ENCODE measurements at regions not wholly inside any gene's neighbourhood (a gene's known extent, or its start where the extent isn't known, plus 50 kb on each side); places are given as distances from the start of the nearest gene placed in this dataset.

DNA sequence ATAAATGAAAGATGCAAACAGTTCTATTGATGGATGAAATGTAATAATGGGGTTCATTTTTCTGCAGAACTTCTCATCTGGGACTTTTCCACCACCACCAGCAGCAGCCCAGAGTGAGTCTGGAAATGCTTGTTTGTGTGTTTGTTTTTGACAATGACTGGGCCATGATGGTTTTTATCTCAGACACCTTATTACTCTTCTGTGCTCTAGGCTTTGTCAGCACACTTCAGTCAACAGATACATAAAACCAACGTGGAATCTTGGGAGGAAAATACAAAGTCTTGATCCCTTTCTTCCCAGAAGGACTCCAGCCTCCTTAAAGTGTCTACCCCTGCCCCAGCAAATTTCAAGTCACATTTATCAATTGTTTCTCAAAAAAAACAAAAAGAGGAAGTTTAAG, 134.0 kb downstream of the MREG start:
- no peak overlapping the region for H3K9ac ChIP-seq (ENCODE audit: low read depth, low read length)
- no peaks in the 10 kb centered on the region for H3K27me3 ChIP-seq (ENCODE audit: control insufficient read depth, insufficient read depth, low read length)
- no peaks in the 10 kb centered on the region for H3K4me1 ChIP-seq (ENCODE audit: control insufficient read depth, insufficient read depth, low read length)
- H3K4me3 ChIP-seq (ENCODE audit: low read depth, low read length), result no peak overlapping the region
- no peaks in the 10 kb centered on the region for H3K9me3 ChIP-seq (ENCODE audit: control insufficient read depth, insufficient read depth, low read length)
- H3K36me3 ChIP-seq (ENCODE audit: control insufficient read depth, insufficient read depth, low read length), result no peaks in the 10 kb centered on the region

DNA sequence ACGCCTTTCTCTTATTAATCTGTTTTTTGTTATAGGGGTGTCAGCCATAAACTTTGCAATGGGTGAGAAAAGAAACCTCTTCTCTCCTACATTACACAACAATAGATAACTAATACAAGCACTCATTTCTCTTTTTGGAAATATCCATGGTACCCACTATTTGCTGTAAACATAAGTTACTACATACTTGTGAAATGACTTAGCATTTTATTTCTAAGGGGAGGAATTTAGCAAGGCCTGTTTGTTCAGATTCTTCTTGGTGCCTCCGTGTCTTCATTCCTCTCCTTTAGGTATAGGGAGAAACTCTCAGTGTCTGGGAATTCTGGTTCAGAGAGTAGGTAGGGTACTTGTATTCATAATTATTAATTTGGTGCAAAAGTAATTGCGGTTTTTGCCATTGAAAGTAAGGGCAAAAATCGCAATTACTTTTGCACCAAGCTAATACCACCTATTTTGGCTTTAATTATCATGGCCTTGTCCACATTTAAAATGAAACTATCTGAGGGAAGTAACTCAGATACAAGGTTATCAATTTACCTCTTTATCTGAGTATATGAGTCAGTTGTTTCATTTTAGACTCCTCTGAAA, 134.8 kb downstream of the MREG start:
- Histone ChIP-seq H3K9me3 (ENCODE audit: control insufficient read depth, insufficient read depth, low read length) (no peaks in the 10 kb centered on the region), H3K36me3 (ENCODE audit: control insufficient read depth, insufficient read depth, low read length) (no peaks in the 10 kb centered on the region), H3K4me1 (ENCODE audit: control insufficient read depth, insufficient read depth, low read length) (no peaks in the 10 kb centered on the region), H3K9ac (ENCODE audit: low read depth, low read length) (no peak overlapping the region), H3K27me3 (ENCODE audit: control insufficient read depth, insufficient read depth, low read length) (no peaks in the 10 kb centered on the region), H3K4me3 (ENCODE audit: low read depth, low read length) (no peak overlapping the region)

DNA sequence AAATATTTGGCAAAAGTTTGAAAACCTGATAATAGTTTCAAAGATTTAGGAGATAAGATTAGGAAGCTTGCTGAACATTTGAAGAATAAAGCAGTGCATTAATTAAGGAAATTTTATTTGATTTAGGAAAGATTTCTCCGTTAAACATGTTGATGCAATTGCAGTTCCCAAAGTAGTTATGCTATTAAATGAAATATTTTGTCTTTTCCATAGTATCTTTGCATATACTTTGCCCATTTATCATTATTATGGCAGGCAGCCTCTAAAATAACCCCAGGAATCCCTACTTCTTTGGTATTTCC, 136.5 kb downstream of the MREG start:
- Histone ChIP-seq H3K4me3 (ENCODE audit: low read depth, low read length) (no peak overlapping the region), H3K27me3 (ENCODE audit: control insufficient read depth, insufficient read depth, low read length) (no peaks in the 10 kb centered on the region), H3K36me3 (ENCODE audit: control insufficient read depth, insufficient read depth, low read length) (no peaks in the 10 kb centered on the region), H3K9ac (ENCODE audit: low read depth, low read length) (no peak overlapping the region), H3K9me3 (ENCODE audit: control insufficient read depth, insufficient read depth, low read length) (no peaks in the 10 kb centered on the region), H3K4me1 (ENCODE audit: control insufficient read depth, insufficient read depth, low read length) (no peaks in the 10 kb centered on the region)

DNA sequence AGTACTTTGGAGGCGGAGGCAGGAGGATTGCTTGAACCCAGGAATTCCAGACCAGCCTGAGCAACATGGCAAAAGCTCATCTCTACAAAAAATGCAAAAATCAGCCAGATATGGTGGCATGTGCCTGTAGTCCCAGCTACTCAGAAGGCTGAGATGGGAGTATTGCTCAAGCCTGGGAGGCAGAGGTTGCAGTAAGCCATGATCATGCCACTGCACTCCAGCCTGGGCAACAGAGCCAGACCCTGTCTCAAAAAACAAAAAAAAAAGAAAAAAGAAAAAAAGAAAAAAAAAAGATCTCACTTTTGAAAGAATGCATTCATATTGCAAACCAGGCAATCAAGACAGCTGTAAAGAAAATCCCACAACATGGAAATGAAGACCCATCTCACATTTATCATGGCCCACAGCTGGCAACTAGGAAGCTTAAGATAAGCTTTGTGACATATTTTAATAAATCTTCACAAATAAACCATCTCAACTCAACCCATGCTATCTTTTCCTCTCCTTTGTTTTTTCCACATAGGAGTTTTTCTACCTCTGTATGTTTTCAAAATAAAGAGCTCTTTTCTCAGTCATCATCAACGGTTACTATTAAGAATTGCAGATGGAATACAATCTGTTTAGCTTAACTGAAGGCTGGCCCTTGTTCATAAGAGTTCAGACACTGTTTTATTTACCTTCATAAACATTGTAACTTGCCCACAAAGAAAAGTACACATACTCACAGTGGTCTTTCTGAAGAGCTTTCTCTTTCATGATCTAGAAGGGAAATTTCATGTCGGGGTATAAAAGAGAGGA, 137.0 kb downstream of the MREG start:
- Histone ChIP-seq H3K4me1 (ENCODE audit: control insufficient read depth, insufficient read depth, low read length) (no peaks in the 10 kb centered on the region), H3K9me3 (ENCODE audit: control insufficient read depth, insufficient read depth, low read length) (no peaks in the 10 kb centered on the region), H3K36me3 (ENCODE audit: control insufficient read depth, insufficient read depth, low read length) (no peaks in the 10 kb centered on the region), H3K4me3 (ENCODE audit: low read depth, low read length) (no peak overlapping the region), H3K27me3 (ENCODE audit: control insufficient read depth, insufficient read depth, low read length) (no peaks in the 10 kb centered on the region), H3K9ac (ENCODE audit: low read depth, low read length) (no peak overlapping the region)

DNA sequence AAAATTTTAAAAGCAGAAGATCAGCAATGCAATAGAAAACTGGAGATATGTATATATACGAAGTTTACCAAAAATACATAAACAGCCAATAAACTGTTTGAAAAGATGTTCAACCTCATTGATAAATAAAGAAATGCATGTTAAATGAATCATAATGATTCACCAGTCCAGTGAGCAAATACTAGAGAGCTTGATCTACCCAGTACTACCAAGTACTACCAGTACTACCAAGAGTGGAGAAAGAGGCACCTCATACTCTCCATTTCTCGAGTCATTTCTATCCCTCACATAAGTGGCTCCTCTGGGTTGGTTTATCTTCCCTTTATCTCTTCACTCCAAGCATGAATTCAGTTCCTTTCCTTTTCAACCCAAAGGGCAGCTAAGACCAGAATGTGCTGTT, 138.9 kb downstream of the MREG start:
- Histone ChIP-seq H3K4me3 (ENCODE audit: low read depth, low read length) (no peak overlapping the region), H3K9me3 (ENCODE audit: control insufficient read depth, insufficient read depth, low read length) (no peaks in the 10 kb centered on the region), H3K9ac (ENCODE audit: low read depth, low read length) (no peak overlapping the region), H3K4me1 (ENCODE audit: control insufficient read depth, insufficient read depth, low read length) (no peaks in the 10 kb centered on the region), H3K27me3 (ENCODE audit: control insufficient read depth, insufficient read depth, low read length) (no peaks in the 10 kb centered on the region), H3K36me3 (ENCODE audit: control insufficient read depth, insufficient read depth, low read length) (no peaks in the 10 kb centered on the region)

DNA sequence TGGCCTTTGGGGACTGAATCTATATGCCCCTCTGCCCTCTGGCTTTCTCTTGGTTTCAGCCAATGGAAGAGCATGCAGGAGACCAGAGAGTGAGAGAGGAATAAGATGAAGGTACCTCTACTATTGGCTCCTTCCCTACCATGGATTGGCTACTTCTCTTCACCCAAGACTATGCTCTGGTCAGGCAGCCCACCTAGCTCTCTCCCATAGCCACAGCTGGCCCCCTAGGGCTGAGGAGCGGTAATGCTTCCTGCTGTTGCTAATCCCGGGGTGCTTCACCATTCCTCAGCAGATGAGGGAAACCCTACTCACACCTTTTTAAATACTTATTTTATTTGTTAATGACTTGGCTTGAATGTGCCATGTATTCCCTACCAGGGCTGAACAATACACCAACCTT, 142.4 kb downstream of the MREG start:
- H3K27me3 ChIP-seq (ENCODE audit: control insufficient read depth, insufficient read depth, low read length), result no peaks in the 10 kb centered on the region
- H3K9me3 ChIP-seq (ENCODE audit: control insufficient read depth, insufficient read depth, low read length), result no peaks in the 10 kb centered on the region
- H3K36me3 ChIP-seq (ENCODE audit: control insufficient read depth, insufficient read depth, low read length), result no peaks in the 10 kb centered on the region
- no peaks in the 10 kb centered on the region for H3K4me1 ChIP-seq (ENCODE audit: control insufficient read depth, insufficient read depth, low read length)
- no peak overlapping the region for H3K9ac ChIP-seq (ENCODE audit: low read depth, low read length)
- no peak overlapping the region for H3K4me3 ChIP-seq (ENCODE audit: low read depth, low read length)

DNA sequence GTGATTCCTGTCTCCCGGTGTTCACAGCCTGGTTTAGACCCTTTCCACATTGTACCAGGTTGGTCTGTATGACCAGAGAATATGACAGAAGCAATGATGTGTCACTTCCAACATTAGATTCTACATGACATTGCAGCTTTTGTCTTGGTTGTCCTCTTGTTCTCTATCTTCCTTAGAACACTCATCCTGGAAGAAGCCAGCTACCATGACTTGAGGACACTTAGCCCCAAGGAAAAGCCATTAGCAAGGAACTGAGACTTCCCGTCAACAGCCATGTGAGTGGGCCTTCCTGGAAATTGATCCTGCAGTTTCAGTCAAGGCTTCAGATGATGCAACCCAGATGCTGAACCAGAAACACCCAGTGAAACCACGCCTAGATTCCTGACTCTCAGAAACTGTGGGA, 143.3 kb downstream of the MREG start:
- H3K27me3 ChIP-seq (ENCODE audit: control insufficient read depth, insufficient read depth, low read length), result no peaks in the 10 kb centered on the region
- H3K4me1 ChIP-seq (ENCODE audit: control insufficient read depth, insufficient read depth, low read length), result no peaks in the 10 kb centered on the region
- H3K4me3 ChIP-seq (ENCODE audit: low read depth, low read length), result no peak overlapping the region
- H3K36me3 ChIP-seq (ENCODE audit: control insufficient read depth, insufficient read depth, low read length), result no peaks in the 10 kb centered on the region
- H3K9ac ChIP-seq (ENCODE audit: low read depth, low read length), result no peak overlapping the region
- no peaks in the 10 kb centered on the region for H3K9me3 ChIP-seq (ENCODE audit: control insufficient read depth, insufficient read depth, low read length)

DNA sequence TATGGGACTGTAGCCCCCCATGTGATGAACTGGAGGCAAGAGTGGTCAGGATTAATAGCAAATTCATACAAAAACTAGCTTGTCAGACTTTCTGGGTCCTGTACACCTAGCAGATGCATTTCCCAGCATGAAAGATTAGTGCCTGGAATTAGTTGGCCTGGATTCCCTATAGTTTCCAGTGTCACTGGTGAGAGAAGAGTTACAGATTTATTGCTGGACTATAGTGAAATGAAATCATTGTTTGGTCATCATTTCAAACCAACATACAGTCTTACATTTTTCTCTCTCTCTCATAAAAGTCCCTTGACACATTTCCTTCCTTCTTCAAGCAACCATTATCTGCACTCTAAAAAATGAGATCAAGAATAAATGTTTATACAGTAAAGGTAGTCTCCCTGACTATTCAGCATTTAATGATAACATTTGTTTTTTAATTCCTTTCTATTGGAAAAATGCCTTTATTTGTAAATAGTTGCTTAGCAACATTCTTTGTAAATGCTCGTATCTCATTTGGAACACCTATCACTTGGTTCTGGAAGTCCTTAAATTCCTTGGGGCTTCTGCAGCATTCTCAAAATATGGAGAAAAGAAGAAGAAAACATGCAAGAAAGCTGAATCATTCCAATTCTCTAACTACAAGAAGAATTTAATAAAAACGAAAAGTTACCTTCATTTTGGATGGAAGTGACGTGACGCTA, 144.4 kb downstream of the MREG start:
- no peak overlapping the region for H3K4me3 ChIP-seq (ENCODE audit: low read depth, low read length)
- H3K27me3 ChIP-seq (ENCODE audit: control insufficient read depth, insufficient read depth, low read length), result no peaks in the 10 kb centered on the region
- no peaks in the 10 kb centered on the region for H3K4me1 ChIP-seq (ENCODE audit: control insufficient read depth, insufficient read depth, low read length)
- no peak overlapping the region for H3K9ac ChIP-seq (ENCODE audit: low read depth, low read length)
- H3K9me3 ChIP-seq (ENCODE audit: control insufficient read depth, insufficient read depth, low read length), result no peaks in the 10 kb centered on the region
- H3K36me3 ChIP-seq (ENCODE audit: control insufficient read depth, insufficient read depth, low read length), result no peaks in the 10 kb centered on the region

DNA sequence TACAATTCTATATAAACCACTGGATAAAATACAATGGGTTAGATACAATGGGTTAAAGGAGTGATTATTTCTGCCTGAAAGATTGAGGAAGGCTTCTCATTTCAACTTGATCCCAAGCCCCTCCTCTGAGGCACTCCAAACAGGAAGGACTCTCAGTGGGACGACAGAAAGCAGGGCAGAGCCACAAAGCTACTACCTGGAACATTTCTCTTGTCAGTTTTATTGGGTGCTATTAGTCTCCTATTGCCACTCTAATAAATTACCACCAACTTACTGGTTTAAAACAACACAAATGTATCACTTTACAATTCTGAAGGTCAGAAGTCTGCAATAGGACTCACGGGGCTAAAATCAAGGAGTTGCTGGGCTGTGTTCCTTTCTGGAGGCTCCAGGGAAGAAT, 146.7 kb downstream of the MREG start:
- no peaks in the 10 kb centered on the region for H3K36me3 ChIP-seq (ENCODE audit: control insufficient read depth, insufficient read depth, low read length)
- H3K4me1 ChIP-seq (ENCODE audit: control insufficient read depth, insufficient read depth, low read length), result no peaks in the 10 kb centered on the region
- no peak overlapping the region for H3K4me3 ChIP-seq (ENCODE audit: low read depth, low read length)
- H3K9me3 ChIP-seq (ENCODE audit: control insufficient read depth, insufficient read depth, low read length), result no peaks in the 10 kb centered on the region
- H3K9ac ChIP-seq (ENCODE audit: low read depth, low read length), result no peak overlapping the region
- no peaks in the 10 kb centered on the region for H3K27me3 ChIP-seq (ENCODE audit: control insufficient read depth, insufficient read depth, low read length)

DNA sequence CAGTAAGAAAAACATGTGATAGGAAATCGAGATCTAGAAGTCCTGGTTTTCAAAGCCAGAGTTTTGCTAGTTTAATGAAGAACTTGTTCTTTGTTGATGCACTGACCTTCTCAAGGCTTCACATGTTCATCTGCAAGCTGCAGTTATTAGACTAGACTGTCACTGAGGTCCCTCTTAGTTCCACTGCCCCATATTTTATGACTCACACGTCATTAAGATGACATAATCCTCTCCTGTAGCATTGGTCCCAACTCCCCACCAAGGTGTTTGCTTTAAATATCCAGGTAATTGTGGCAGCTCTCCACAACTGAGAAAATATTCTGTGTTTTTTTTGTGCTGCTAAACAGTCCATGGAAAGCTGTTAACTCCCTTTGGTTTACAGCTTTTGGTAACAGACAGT, 149.7 kb downstream of the MREG start:
- no peaks in the 10 kb centered on the region for H3K9me3 ChIP-seq (ENCODE audit: control insufficient read depth, insufficient read depth, low read length)
- H3K4me3 ChIP-seq (ENCODE audit: low read depth, low read length), result no peak overlapping the region
- no peaks in the 10 kb centered on the region for H3K4me1 ChIP-seq (ENCODE audit: control insufficient read depth, insufficient read depth, low read length)
- H3K9ac ChIP-seq (ENCODE audit: low read depth, low read length), result no peak overlapping the region
- no peaks in the 10 kb centered on the region for H3K27me3 ChIP-seq (ENCODE audit: control insufficient read depth, insufficient read depth, low read length)
- no peaks in the 10 kb centered on the region for H3K36me3 ChIP-seq (ENCODE audit: control insufficient read depth, insufficient read depth, low read length)

DNA sequence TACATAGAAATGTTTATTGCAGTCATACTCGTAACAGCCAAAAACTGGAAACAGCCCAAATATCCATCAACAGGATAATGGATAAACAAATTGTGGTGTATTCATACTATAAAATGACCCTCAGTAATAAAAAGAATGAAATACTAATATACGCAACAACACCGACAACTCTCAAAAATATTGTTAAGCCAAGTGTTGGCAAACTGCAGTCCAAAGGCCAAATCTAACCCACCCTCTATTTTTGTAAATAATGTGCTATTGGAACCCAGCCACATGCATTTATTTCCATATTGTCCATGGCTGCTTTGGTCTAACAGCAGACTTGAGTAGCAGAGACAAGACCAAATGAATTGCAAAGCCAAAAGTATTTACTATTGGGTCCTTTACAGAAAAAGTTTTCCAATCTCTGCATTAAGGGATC, 151.0 kb downstream of the MREG start:
- no peaks in the 10 kb centered on the region for H3K27me3 ChIP-seq (ENCODE audit: control insufficient read depth, insufficient read depth, low read length)
- no peak overlapping the region for H3K4me3 ChIP-seq (ENCODE audit: low read depth, low read length)
- no peaks in the 10 kb centered on the region for H3K36me3 ChIP-seq (ENCODE audit: control insufficient read depth, insufficient read depth, low read length)
- H3K9ac ChIP-seq (ENCODE audit: low read depth, low read length), result no peak overlapping the region
- no peaks in the 10 kb centered on the region for H3K4me1 ChIP-seq (ENCODE audit: control insufficient read depth, insufficient read depth, low read length)
- H3K9me3 ChIP-seq (ENCODE audit: control insufficient read depth, insufficient read depth, low read length), result no peaks in the 10 kb centered on the region

Data from iPS-15b (cell line).